ENCODE measurements at regions not wholly inside any gene's neighbourhood (a gene's known extent, or its start where the extent isn't known, plus 50 kb on each side); places are given as distances from the start of the nearest gene placed in this dataset.

GRCh38 chr3:144524531-144524930 lies 552.9 kb downstream of the DIPK2A start:
- Histone ChIP-seq H2AK5ac (ENCODE audit: low read length) (no peak overlapping the region), H3K9me3 (ENCODE audit: insufficient read depth, low read depth, low read length) (no peaks in the 10 kb centered on the region), H4K8ac (ENCODE audit: low read depth, low read length) (no peak overlapping the region), H3K4me2 (ENCODE audit: low read length) (no peak overlapping the region), H3K27ac (ENCODE audit: low read depth, low read length) (no peak overlapping the region), H3K27me3 (ENCODE audit: insufficient read depth, low read length) (no peaks in the 10 kb centered on the region), H3K18ac (ENCODE audit: low read length) (no peak overlapping the region), H3K4me3 (ENCODE audit: low read depth, low read length) (no peak overlapping the region), H3K36me3 (ENCODE audit: control insufficient read depth in 1 of 2, insufficient read depth in 2 of 2, low read length in 2 of 2) (no peaks in the 10 kb centered on the region), H4K12ac (ENCODE audit: low read depth, low read length) (no peak overlapping the region), H3K14ac (ENCODE audit: low read length) (no peak overlapping the region), H2BK5ac (ENCODE audit: low read depth, low read length, poor library complexity) (no peak overlapping the region), H2BK12ac (ENCODE audit: low read length) (no peak overlapping the region), H2AFZ (ENCODE audit: insufficient read depth, low read length, poor library complexity) (no peak overlapping the region), H3K79me2 (ENCODE audit: control insufficient read depth, insufficient read depth, low read length, poor library complexity) (no peaks in the 10 kb centered on the region), H3K9ac (ENCODE audit: low read length) (no peak overlapping the region), H3K4me1 (ENCODE audit: control insufficient read depth in 1 of 2, insufficient read depth in 2 of 2, low read length in 2 of 2) (no peaks in the 10 kb centered on the region), H4K91ac (ENCODE audit: low read depth, low read length) (no peak overlapping the region), H3K79me1 (ENCODE audit: low read length) (no peaks in the 10 kb centered on the region), H2BK120ac (ENCODE audit: insufficient read depth, low read length, poor library complexity) (no peak overlapping the region), H3K23ac (ENCODE audit: low read length) (no peak overlapping the region), H3K4ac (ENCODE audit: low read depth, low read length) (no peak overlapping the region)
- DNase-seq: no peak

GRCh38 chr3:144529566-144529965 lies 557.9 kb downstream of the DIPK2A start:
- H3K4me3 ChIP-seq (ENCODE audit: low read depth, low read length): no peak overlapping the region
- H2BK5ac ChIP-seq (ENCODE audit: low read depth, low read length, poor library complexity): no peak overlapping the region
- H2BK12ac ChIP-seq (ENCODE audit: low read length): no peak overlapping the region
- H3K79me1 ChIP-seq (ENCODE audit: low read length): no peaks in the 10 kb centered on the region
- H3K23ac ChIP-seq (ENCODE audit: low read length): no peak overlapping the region
- H4K91ac ChIP-seq (ENCODE audit: low read depth, low read length): no peak overlapping the region
- no peak overlapping the region for H3K4ac ChIP-seq (ENCODE audit: low read depth, low read length)
- H3K9me3 ChIP-seq (ENCODE audit: insufficient read depth, low read depth, low read length): no peaks in the 10 kb centered on the region
- no peak overlapping the region for H2AK5ac ChIP-seq (ENCODE audit: low read length)
- no peak overlapping the region for H4K8ac ChIP-seq (ENCODE audit: low read depth, low read length)
- no peaks in the 10 kb centered on the region for H3K79me2 ChIP-seq (ENCODE audit: control insufficient read depth, insufficient read depth, low read length, poor library complexity)
- H3K14ac ChIP-seq (ENCODE audit: low read length): no peak overlapping the region
- H3K9ac ChIP-seq (ENCODE audit: low read length): no peak overlapping the region
- H3K27me3 ChIP-seq (ENCODE audit: insufficient read depth, low read length): no peaks in the 10 kb centered on the region
- H3K36me3 ChIP-seq (ENCODE audit: control insufficient read depth in 1 of 2, insufficient read depth in 2 of 2, low read length in 2 of 2): no peaks in the 10 kb centered on the region
- no CpG with 5 or more reads among the region's 1 CpG for WGBS (ENCODE audit: extremely low coverage, insufficient coverage, insufficient read length)
- peaks cover 0 to 4% of the 10 kb centered on the region in 2 experiments for H3K4me1 ChIP-seq (ENCODE audit: control insufficient read depth in 1 of 2, insufficient read depth in 2 of 2, low read length in 2 of 2)
- H3K4me2 ChIP-seq (ENCODE audit: low read length): no peak overlapping the region
- no peak overlapping the region for H2BK120ac ChIP-seq (ENCODE audit: insufficient read depth, low read length, poor library complexity)
- H3K18ac ChIP-seq (ENCODE audit: low read length): no peak overlapping the region
- H3K27ac ChIP-seq (ENCODE audit: low read depth, low read length): no peak overlapping the region
- no peak for DNase-seq
- H4K12ac ChIP-seq (ENCODE audit: low read depth, low read length): no peak overlapping the region
- H2AFZ ChIP-seq (ENCODE audit: insufficient read depth, low read length, poor library complexity): no peak overlapping the region

DNA sequence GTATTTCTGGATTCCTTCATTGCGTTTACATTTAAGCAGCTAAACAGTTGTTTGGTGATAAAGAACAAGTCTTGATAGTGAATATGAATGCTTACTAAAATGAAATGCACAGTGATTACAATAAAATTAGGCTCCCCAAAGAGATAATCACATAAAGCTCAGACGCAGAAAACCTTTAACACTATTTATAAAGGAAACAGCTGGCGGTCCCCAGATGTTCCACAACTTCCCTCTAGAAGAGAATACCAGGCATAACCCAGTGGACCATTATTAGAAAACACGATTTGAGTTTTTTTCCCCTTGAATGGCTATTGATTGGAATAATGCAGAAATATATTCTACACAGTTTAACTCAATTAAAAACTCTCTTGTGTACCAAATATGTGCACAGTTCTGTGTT lies 573.2 kb downstream of the DIPK2A start:
- Histone ChIP-seq H2AK5ac (ENCODE audit: low read length) (no peak overlapping the region), H3K9me3 (ENCODE audit: insufficient read depth, low read depth, low read length) (no peaks in the 10 kb centered on the region), H4K8ac (ENCODE audit: low read depth, low read length) (no peak overlapping the region), H2BK5ac (ENCODE audit: low read depth, low read length, poor library complexity) (no peak overlapping the region), H2AFZ (ENCODE audit: insufficient read depth, low read length, poor library complexity) (no peak overlapping the region), H2BK12ac (ENCODE audit: low read length) (no peak overlapping the region), H3K4me3 (ENCODE audit: low read depth, low read length) (no peak overlapping the region), H3K4ac (ENCODE audit: low read depth, low read length) (no peak overlapping the region), H3K79me2 (ENCODE audit: control insufficient read depth, insufficient read depth, low read length, poor library complexity) (no peaks in the 10 kb centered on the region), H3K36me3 (ENCODE audit: control insufficient read depth in 1 of 2, insufficient read depth in 2 of 2, low read length in 2 of 2) (no peaks in the 10 kb centered on the region), H3K79me1 (ENCODE audit: low read length) (no peaks in the 10 kb centered on the region), H3K4me2 (ENCODE audit: low read length) (no peak overlapping the region), H4K91ac (ENCODE audit: low read depth, low read length) (no peak overlapping the region), H4K12ac (ENCODE audit: low read depth, low read length) (no peak overlapping the region), H3K14ac (ENCODE audit: low read length) (no peak overlapping the region), H3K18ac (ENCODE audit: low read length) (no peak overlapping the region), H3K27ac (ENCODE audit: low read depth, low read length) (no peak overlapping the region), H3K9ac (ENCODE audit: low read length) (no peak overlapping the region), H3K23ac (ENCODE audit: low read length) (no peak overlapping the region), H3K4me1 (ENCODE audit: control insufficient read depth in 1 of 2, insufficient read depth in 2 of 2, low read length in 2 of 2) (no peaks in the 10 kb centered on the region), H3K27me3 (ENCODE audit: insufficient read depth, low read length) (no peaks in the 10 kb centered on the region), H2BK120ac (ENCODE audit: insufficient read depth, low read length, poor library complexity) (no peak overlapping the region)
- no peak for DNase-seq
- no CpG with 5 or more reads among the region's 4 CpGs for WGBS (ENCODE audit: extremely low coverage, insufficient coverage, insufficient read length)

- Histone ChIP-seq H3K79me2 (ENCODE audit: control insufficient read depth, insufficient read depth, low read length, poor library complexity) (no peaks in the 10 kb centered on the region), H3K4me3 (ENCODE audit: low read depth, low read length) (no peak overlapping the region), H3K18ac (ENCODE audit: low read length) (no peak overlapping the region), H2BK120ac (ENCODE audit: insufficient read depth, low read length, poor library complexity) (no peak overlapping the region), H3K27me3 (ENCODE audit: insufficient read depth, low read length) (no peaks in the 10 kb centered on the region), H4K91ac (ENCODE audit: low read depth, low read length) (no peak overlapping the region), H3K9me3 (ENCODE audit: insufficient read depth, low read depth, low read length) (no peaks in the 10 kb centered on the region), H3K36me3 (ENCODE audit: control insufficient read depth in 1 of 2, insufficient read depth in 2 of 2, low read length in 2 of 2) (no peaks in the 10 kb centered on the region), H3K23ac (ENCODE audit: low read length) (no peak overlapping the region), H3K14ac (ENCODE audit: low read length) (no peak overlapping the region), H2BK12ac (ENCODE audit: low read length) (no peak overlapping the region), H3K4me2 (ENCODE audit: low read length) (no peak overlapping the region), H2AFZ (ENCODE audit: insufficient read depth, low read length, poor library complexity) (no peak overlapping the region), H2AK5ac (ENCODE audit: low read length) (no peak overlapping the region), H3K9ac (ENCODE audit: low read length) (no peak overlapping the region), H2BK5ac (ENCODE audit: low read depth, low read length, poor library complexity) (no peak overlapping the region), H3K79me1 (ENCODE audit: low read length) (no peaks in the 10 kb centered on the region), H4K12ac (ENCODE audit: low read depth, low read length) (no peak overlapping the region), H3K27ac (ENCODE audit: low read depth, low read length) (no peak overlapping the region), H3K4me1 (ENCODE audit: control insufficient read depth in 1 of 2, insufficient read depth in 2 of 2, low read length in 2 of 2) (no peaks in the 10 kb centered on the region), H4K8ac (ENCODE audit: low read depth, low read length) (no peak overlapping the region), H3K4ac (ENCODE audit: low read depth, low read length) (no peak overlapping the region)
- no peak for DNase-seq
- WGBS (ENCODE audit: extremely low coverage, insufficient coverage, insufficient read length): no CpG with 5 or more reads among the region's 2 CpGs
Observed at GRCh38 chr3:144546539-144546938, 574.9 kb downstream of the DIPK2A start.
